ENCODE measurements at regions not wholly inside any gene's neighbourhood (a gene's known extent, or its start where the extent isn't known, plus 50 kb on each side); places are given as distances from the start of the nearest gene placed in this dataset.

DNA sequence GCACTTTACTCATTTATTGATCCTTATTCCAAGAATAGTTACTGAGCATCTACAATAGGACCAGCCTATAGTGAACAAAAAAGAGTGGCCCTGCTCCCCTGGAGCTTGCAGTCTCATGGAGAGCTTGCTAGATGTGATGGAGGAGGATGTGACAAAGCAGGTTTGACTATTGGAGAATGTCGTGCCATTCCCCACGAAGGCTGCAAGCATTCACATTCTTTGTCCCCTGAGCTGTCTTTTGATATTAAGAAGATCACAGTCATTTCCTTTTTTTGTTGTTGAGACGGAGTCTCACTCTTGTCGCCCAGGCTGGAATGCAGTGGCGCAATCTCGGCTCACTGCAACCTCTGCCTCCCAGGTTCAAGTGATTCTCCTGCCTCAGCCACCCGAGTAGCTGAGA, 115.0 kb upstream of the ADAMTS18 start:
- no peaks in the 10 kb centered on the region for H3K36me3 ChIP-seq (ENCODE audit: control insufficient read depth, insufficient read depth, low read length)
- H3K27me3 ChIP-seq (replicated peaks; ENCODE audit: control insufficient read depth, insufficient read depth, low read length, poor library complexity, severe bottlenecking) = no peaks in the 10 kb centered on the region
- H3K4me1 ChIP-seq (ENCODE audit: control insufficient read depth, insufficient read depth, low read length, poor library complexity, severe bottlenecking) = no peaks in the 10 kb centered on the region
- no peak for DNase-seq
- H3K4me3 ChIP-seq (ENCODE audit: insufficient read depth, low read depth, low read length, poor library complexity, severe bottlenecking) = no peak overlapping the region
- no peaks in the 10 kb centered on the region for H3K9me3 ChIP-seq (ENCODE audit: control insufficient read depth, low read length)
- no peak overlapping the region for H3K27ac ChIP-seq (ENCODE audit: insufficient read depth, low read length, poor library complexity, severe bottlenecking)

GRCh38 chr16:77551357-77551756, 116.5 kb upstream of the ADAMTS18 start:
- H3K27ac ChIP-seq (ENCODE audit: insufficient read depth, low read length, poor library complexity, severe bottlenecking) = no peak overlapping the region
- no peaks in the 10 kb centered on the region for H3K36me3 ChIP-seq (ENCODE audit: control insufficient read depth, insufficient read depth, low read length)
- no peaks in the 10 kb centered on the region for H3K9me3 ChIP-seq (ENCODE audit: control insufficient read depth, low read length)
- no peak for DNase-seq
- H3K4me1 ChIP-seq (ENCODE audit: control insufficient read depth, insufficient read depth, low read length, poor library complexity, severe bottlenecking) = no peaks in the 10 kb centered on the region
- H3K27me3 ChIP-seq (replicated peaks; ENCODE audit: control insufficient read depth, insufficient read depth, low read length, poor library complexity, severe bottlenecking) = no peaks in the 10 kb centered on the region
- no peak overlapping the region for H3K4me3 ChIP-seq (ENCODE audit: insufficient read depth, low read depth, low read length, poor library complexity, severe bottlenecking)

DNA sequence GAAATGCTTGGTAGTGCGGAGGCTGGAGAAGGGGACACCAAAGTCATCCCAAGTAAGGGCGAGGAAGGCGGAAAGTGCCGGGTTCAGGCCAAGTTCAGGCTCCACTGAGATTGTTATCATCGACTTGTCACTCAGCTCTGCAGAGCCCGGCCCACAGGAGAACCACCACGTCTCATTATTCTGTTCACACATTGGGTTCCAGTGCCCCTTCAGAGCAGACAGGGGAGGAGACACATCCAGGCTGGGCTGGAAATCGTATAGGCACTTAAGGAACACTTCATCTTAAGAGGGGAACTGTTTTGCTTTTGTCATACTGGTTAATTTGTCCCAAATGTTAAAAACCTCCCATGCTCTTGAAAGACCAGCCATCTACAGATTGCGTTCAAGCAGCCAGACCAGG, 118.3 kb upstream of the ADAMTS18 start:
- Histone ChIP-seq H3K27ac (ENCODE audit: insufficient read depth, low read length, poor library complexity, severe bottlenecking) (no peak overlapping the region), H3K4me1 (ENCODE audit: control insufficient read depth, insufficient read depth, low read length, poor library complexity, severe bottlenecking) (no peaks in the 10 kb centered on the region), H3K36me3 (ENCODE audit: control insufficient read depth, insufficient read depth, low read length) (no peaks in the 10 kb centered on the region), H3K27me3 (replicated peaks; ENCODE audit: control insufficient read depth, insufficient read depth, low read length, poor library complexity, severe bottlenecking) (no peaks in the 10 kb centered on the region), H3K9me3 (ENCODE audit: control insufficient read depth, low read length) (no peaks in the 10 kb centered on the region), H3K4me3 (ENCODE audit: insufficient read depth, low read depth, low read length, poor library complexity, severe bottlenecking) (no peak overlapping the region)
- DNase-seq = no peak

- H3K27ac ChIP-seq (ENCODE audit: insufficient read depth, low read length, poor library complexity, severe bottlenecking) = no peak overlapping the region
- DNase-seq = no peak
- H3K27me3 ChIP-seq (replicated peaks; ENCODE audit: control insufficient read depth, insufficient read depth, low read length, poor library complexity, severe bottlenecking) = no peaks in the 10 kb centered on the region
- no peaks in the 10 kb centered on the region for H3K9me3 ChIP-seq (ENCODE audit: control insufficient read depth, low read length)
- no peaks in the 10 kb centered on the region for H3K36me3 ChIP-seq (ENCODE audit: control insufficient read depth, insufficient read depth, low read length)
- H3K4me1 ChIP-seq (ENCODE audit: control insufficient read depth, insufficient read depth, low read length, poor library complexity, severe bottlenecking) = no peaks in the 10 kb centered on the region
- H3K4me3 ChIP-seq (ENCODE audit: insufficient read depth, low read depth, low read length, poor library complexity, severe bottlenecking) = no peak overlapping the region
Observed at GRCh38 chr16:77555126-77555525, 120.3 kb upstream of the ADAMTS18 start.

DNA sequence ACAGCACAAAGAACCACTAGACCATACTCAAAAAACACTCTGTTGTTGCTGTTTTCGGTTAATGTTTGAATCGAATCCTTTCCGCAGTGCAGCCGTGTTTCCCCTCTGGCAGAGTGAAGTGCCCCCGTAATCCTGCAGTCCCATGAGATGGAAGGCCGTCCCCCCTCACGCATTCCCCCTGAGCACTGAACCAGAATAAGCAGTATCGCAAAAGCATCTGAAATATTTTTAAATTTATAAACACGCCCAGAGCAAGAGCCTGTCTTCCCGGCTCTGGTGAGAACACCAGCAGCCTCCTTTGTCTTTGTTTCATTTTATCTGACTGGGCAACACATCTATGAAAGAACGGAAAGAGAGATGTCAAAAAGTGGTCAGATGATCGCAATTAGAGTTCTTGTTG, 121.0 kb upstream of the ADAMTS18 start:
- no peak for DNase-seq

GRCh38 chr16:77556201-77556873, 121.5 kb upstream of the ADAMTS18 start:
- Histone ChIP-seq H3K4me3 (ENCODE audit: insufficient read depth, low read depth, low read length, poor library complexity, severe bottlenecking) (no peak overlapping the region), H3K36me3 (ENCODE audit: control insufficient read depth, insufficient read depth, low read length) (no peaks in the 10 kb centered on the region), H3K27me3 (replicated peaks; ENCODE audit: control insufficient read depth, insufficient read depth, low read length, poor library complexity, severe bottlenecking) (no peaks in the 10 kb centered on the region), H3K27ac (ENCODE audit: insufficient read depth, low read length, poor library complexity, severe bottlenecking) (no peak overlapping the region), H3K4me1 (ENCODE audit: control insufficient read depth, insufficient read depth, low read length, poor library complexity, severe bottlenecking) (no peaks in the 10 kb centered on the region), H3K9me3 (ENCODE audit: control insufficient read depth, low read length) (no peaks in the 10 kb centered on the region)
- DNase-seq = no peak

More for the DNA sequence above, 121.0 kb upstream of the ADAMTS18 start:
- Histone ChIP-seq H3K9me3 (ENCODE audit: control insufficient read depth, low read length) (no peaks in the 10 kb centered on the region), H3K4me1 (ENCODE audit: control insufficient read depth, insufficient read depth, low read length, poor library complexity, severe bottlenecking) (no peaks in the 10 kb centered on the region), H3K27me3 (replicated peaks; ENCODE audit: control insufficient read depth, insufficient read depth, low read length, poor library complexity, severe bottlenecking) (no peaks in the 10 kb centered on the region), H3K36me3 (ENCODE audit: control insufficient read depth, insufficient read depth, low read length) (no peaks in the 10 kb centered on the region), H3K4me3 (ENCODE audit: insufficient read depth, low read depth, low read length, poor library complexity, severe bottlenecking) (no peak overlapping the region), H3K27ac (ENCODE audit: insufficient read depth, low read length, poor library complexity, severe bottlenecking) (no peak overlapping the region)

- no peaks in the 10 kb centered on the region for H3K27me3 ChIP-seq (replicated peaks; ENCODE audit: control insufficient read depth, insufficient read depth, low read length, poor library complexity, severe bottlenecking)
- DNase-seq = no peak
- H3K4me3 ChIP-seq (ENCODE audit: insufficient read depth, low read depth, low read length, poor library complexity, severe bottlenecking) = no peak overlapping the region
- H3K27ac ChIP-seq (ENCODE audit: insufficient read depth, low read length, poor library complexity, severe bottlenecking) = no peak overlapping the region
- no peaks in the 10 kb centered on the region for H3K36me3 ChIP-seq (ENCODE audit: control insufficient read depth, insufficient read depth, low read length)
- no peaks in the 10 kb centered on the region for H3K4me1 ChIP-seq (ENCODE audit: control insufficient read depth, insufficient read depth, low read length, poor library complexity, severe bottlenecking)
- H3K9me3 ChIP-seq (ENCODE audit: control insufficient read depth, low read length) = no peaks in the 10 kb centered on the region
Observed at GRCh38 chr16:77557385-77557784, 122.6 kb upstream of the ADAMTS18 start.

- Histone ChIP-seq H3K4me3 (ENCODE audit: insufficient read depth, low read depth, low read length, poor library complexity, severe bottlenecking) (no peak overlapping the region), H3K27ac (ENCODE audit: insufficient read depth, low read length, poor library complexity, severe bottlenecking) (no peak overlapping the region), H3K36me3 (ENCODE audit: control insufficient read depth, insufficient read depth, low read length) (no peaks in the 10 kb centered on the region), H3K9me3 (ENCODE audit: control insufficient read depth, low read length) (no peaks in the 10 kb centered on the region), H3K27me3 (replicated peaks; ENCODE audit: control insufficient read depth, insufficient read depth, low read length, poor library complexity, severe bottlenecking) (no peaks in the 10 kb centered on the region), H3K4me1 (ENCODE audit: control insufficient read depth, insufficient read depth, low read length, poor library complexity, severe bottlenecking) (no peaks in the 10 kb centered on the region)
- no peak for DNase-seq
Observed at GRCh38 chr16:77558786-77559185, 124.0 kb upstream of the ADAMTS18 start.

- H3K4me3 ChIP-seq (ENCODE audit: insufficient read depth, low read depth, low read length, poor library complexity, severe bottlenecking) = no peak overlapping the region
- no peaks in the 10 kb centered on the region for H3K36me3 ChIP-seq (ENCODE audit: control insufficient read depth, insufficient read depth, low read length)
- no peaks in the 10 kb centered on the region for H3K9me3 ChIP-seq (ENCODE audit: control insufficient read depth, low read length)
- H3K27ac ChIP-seq (ENCODE audit: insufficient read depth, low read length, poor library complexity, severe bottlenecking) = no peak overlapping the region
- H3K4me1 ChIP-seq (ENCODE audit: control insufficient read depth, insufficient read depth, low read length, poor library complexity, severe bottlenecking) = no peaks in the 10 kb centered on the region
- no peaks in the 10 kb centered on the region for H3K27me3 ChIP-seq (replicated peaks; ENCODE audit: control insufficient read depth, insufficient read depth, low read length, poor library complexity, severe bottlenecking)
- no peak for DNase-seq
Observed at GRCh38 chr16:77562497-77562896, 127.7 kb upstream of the ADAMTS18 start.

DNA sequence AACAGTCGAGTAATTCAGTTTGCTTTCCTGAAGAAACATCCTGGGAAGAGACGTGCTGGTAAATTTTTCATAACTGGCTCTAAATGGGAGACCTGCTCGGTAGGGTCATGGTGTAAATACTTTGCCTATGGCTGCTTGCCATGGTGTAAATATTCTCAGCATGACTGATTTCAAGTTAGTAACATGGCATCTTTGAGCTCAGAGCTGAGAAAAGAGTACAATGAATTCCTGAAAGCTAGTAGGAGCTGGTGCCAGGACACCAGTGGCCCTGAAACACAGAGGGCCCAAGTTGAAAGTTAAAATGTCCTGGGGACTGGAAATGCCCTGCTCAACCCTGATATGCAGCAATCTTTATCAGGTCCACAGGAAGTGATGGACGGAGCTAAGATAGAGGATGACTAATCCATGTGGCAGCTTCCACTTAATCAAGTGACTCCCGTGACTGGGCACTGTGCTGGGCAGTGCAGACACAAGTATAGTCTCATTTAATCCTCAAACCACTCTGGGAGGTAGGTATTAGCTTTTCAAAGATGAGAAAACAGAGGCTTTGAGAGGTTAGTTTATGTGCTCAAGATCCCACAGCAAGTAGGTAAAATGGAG, 130.1 kb upstream of the ADAMTS18 start:
- no peaks in the 10 kb centered on the region for H3K27me3 ChIP-seq (replicated peaks; ENCODE audit: control insufficient read depth, insufficient read depth, low read length, poor library complexity, severe bottlenecking)
- H3K9me3 ChIP-seq (ENCODE audit: control insufficient read depth, low read length) = no peaks in the 10 kb centered on the region
- DNase-seq = no peak
- no peak overlapping the region for H3K4me3 ChIP-seq (ENCODE audit: insufficient read depth, low read depth, low read length, poor library complexity, severe bottlenecking)
- H3K4me1 ChIP-seq (ENCODE audit: control insufficient read depth, insufficient read depth, low read length, poor library complexity, severe bottlenecking) = no peaks in the 10 kb centered on the region
- H3K27ac ChIP-seq (ENCODE audit: insufficient read depth, low read length, poor library complexity, severe bottlenecking) = no peak overlapping the region
- no peaks in the 10 kb centered on the region for H3K36me3 ChIP-seq (ENCODE audit: control insufficient read depth, insufficient read depth, low read length)

Measured in effector memory CD4-positive, alpha-beta T cell (primary cell).